Transverse colon (tissue), 3 donors: ENCODE measurements at regions not wholly inside any gene's neighbourhood (a gene's known extent, or its start where the extent isn't known, plus 50 kb on each side); places are given as distances from the start of the nearest gene placed in this dataset.

Experiments used
- CTCF ChIP-seq, 5 experiments: fragments of 200-600 bp in 3 of 5; fragments of 450-650 bp in 2 of 5; sonication (generic) in 3 of 5; IDR thresholded peaks; 1 replicate in 2 of 5; 2 replicates in 3 of 5; pipeline ENCODE4 v1.5.1; 2016 to 2017; ENCODE audit warnings: antibody characterized with exemption in 5 of 5, inconsistent platforms in 3 of 5, mild to moderate bottlenecking in 2 of 5, moderate library complexity in 1 of 5
- POLR2A ChIP-seq: fragments of 450-650 bp; IDR thresholded peaks from one replicate; pipeline ENCODE4 v1.6.1; 2016; ENCODE audit warnings: antibody characterized with exemption, mild to moderate bottlenecking, moderate library complexity

- TF ChIP-seq CTCF (IDR thresholded peaks at IDR 0.05): no peak
- no peak for TF ChIP-seq POLR2A
Measured at GRCh38 chr12:68557011-68557730, 53.5 kb upstream of the RAP1B start.
